ENCODE measurements at regions not wholly inside any gene's neighbourhood (a gene's known extent, or its start where the extent isn't known, plus 50 kb on each side); places are given as distances from the start of the nearest gene placed in this dataset.

DNA sequence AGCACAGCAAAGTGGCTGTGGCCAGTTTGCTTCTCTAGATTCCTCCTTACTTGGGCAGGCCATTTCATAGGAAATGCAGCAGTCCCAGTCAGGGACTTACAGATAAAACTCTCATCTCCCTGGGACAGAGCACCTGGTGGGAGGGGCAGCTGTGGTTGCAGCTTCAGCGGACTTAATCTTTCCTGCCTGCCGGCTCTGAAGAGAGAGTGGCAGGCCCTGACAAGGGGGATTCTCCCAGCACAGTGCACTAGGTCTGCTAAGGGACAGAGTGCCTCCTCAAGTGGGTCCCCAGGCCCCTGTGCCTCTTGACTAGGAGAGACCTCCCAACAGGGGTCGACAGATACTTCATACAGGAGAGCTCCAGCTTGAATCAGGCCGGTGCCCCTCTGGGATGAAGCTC is 1649.1 kb downstream of the LRRC4C start:
- Mint-ChIP-seq H3K27me3 (ENCODE audit: insufficient read depth, unreplicated experiment) (no peaks in the 10 kb centered on the region), H3K9me3 (ENCODE audit: unreplicated experiment) (peaks cover 37% of the 10 kb centered on the region), H3K36me3 (ENCODE audit: insufficient read depth, unreplicated experiment) (no peaks in the 10 kb centered on the region), H3K27ac (ENCODE audit: unreplicated experiment) (no peak overlapping the region), H3K4me1 (ENCODE audit: low read depth, unreplicated experiment) (peaks cover 5% of the 10 kb centered on the region), H3K4me3 (ENCODE audit: unreplicated experiment) (no peak overlapping the region)
- ChIA-PET POLR2A (no interaction called here), CTCF (no interaction called here)
- Histone ChIP-seq H3K9me3 (peaks cover 9% of the 10 kb centered on the region; the same call in 1 of the 2 replicates), H3K4me1 (no peaks in the 10 kb centered on the region), H3K36me3 (ENCODE audit: control insufficient read depth, insufficient read depth, low read length) (no peaks in the 10 kb centered on the region), H3K27me3 (replicated peaks; ENCODE audit: control insufficient read depth, insufficient read depth, low read length) (no peaks in the 10 kb centered on the region), H3K4me3 (ENCODE audit: low read depth, low read length) (no peak overlapping the region)
- intact Hi-C loops (cut with micrococcal nuclease; ENCODE audit: unreplicated experiment), result loop anchor here (10.0 kb wide), 1 partner anchor 314 kb away; no protein-coding TSS in a partner anchor
- TF ChIP-seq, protein P1, sequence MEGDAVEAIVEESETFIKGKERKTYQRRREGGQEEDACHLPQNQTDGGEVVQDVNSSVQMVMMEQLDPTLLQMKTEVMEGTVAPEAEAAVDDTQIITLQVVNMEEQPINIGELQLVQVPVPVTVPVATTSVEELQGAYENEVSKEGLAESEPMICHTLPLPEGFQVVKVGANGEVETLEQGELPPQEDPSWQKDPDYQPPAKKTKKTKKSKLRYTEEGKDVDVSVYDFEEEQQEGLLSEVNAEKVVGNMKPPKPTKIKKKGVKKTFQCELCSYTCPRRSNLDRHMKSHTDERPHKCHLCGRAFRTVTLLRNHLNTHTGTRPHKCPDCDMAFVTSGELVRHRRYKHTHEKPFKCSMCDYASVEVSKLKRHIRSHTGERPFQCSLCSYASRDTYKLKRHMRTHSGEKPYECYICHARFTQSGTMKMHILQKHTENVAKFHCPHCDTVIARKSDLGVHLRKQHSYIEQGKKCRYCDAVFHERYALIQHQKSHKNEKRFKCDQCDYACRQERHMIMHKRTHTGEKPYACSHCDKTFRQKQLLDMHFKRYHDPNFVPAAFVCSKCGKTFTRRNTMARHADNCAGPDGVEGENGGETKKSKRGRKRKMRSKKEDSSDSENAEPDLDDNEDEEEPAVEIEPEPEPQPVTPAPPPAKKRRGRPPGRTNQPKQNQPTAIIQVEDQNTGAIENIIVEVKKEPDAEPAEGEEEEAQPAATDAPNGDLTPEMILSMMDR (IDR thresholded peaks at IDR 0.05; ENCODE audit: insufficient read depth in 1 of 2, low read depth in 1 of 2, low read length in 1 of 2, severe bottlenecking in 1 of 2, unreplicated experiment in 1 of 2), result no peak
- no peak for DNase-seq
- BruUV-seq (replicated peaks), result no TSS peak

DNA sequence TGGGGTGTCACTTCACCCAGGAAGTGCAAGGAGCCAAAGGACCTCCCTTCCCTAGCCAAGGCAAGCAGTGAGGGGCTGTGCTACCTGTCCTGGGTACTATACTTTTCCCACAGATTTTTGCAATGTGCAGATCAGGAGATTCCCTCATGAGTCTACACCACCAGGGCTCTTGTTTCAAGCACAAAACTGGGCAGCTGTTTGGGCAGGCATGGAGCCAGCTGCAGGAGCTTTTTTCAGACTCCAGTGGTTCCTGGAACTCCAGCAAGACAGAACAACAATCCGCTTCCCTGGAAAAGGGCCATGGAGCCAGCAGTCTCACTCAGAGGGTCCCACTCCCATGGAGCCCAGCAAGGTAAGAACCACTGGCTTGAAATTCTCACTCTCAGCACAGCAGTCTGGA is 1649.6 kb downstream of the LRRC4C start:
- DNase-seq, result no peak
- H3K27ac Mint-ChIP-seq (ENCODE audit: unreplicated experiment), result no peak overlapping the region
- H3K4me3 Mint-ChIP-seq (ENCODE audit: unreplicated experiment), result no peak overlapping the region
- H3K36me3 ChIP-seq (ENCODE audit: control insufficient read depth, insufficient read depth, low read length), result no peaks in the 10 kb centered on the region
- peaks cover 36% of the 10 kb centered on the region for H3K9me3 Mint-ChIP-seq (ENCODE audit: unreplicated experiment)
- peaks cover 5% of the 10 kb centered on the region for H3K4me1 Mint-ChIP-seq (ENCODE audit: low read depth, unreplicated experiment)
- POLR2A ChIA-PET, result no interaction called here
- BruUV-seq (replicated peaks), result no TSS peak
- no peaks in the 10 kb centered on the region for H3K27me3 Mint-ChIP-seq (ENCODE audit: insufficient read depth, unreplicated experiment)
- peaks cover 9% of the 10 kb centered on the region; the same call in 1 of the 2 replicates for H3K9me3 ChIP-seq
- no peaks in the 10 kb centered on the region for H3K27me3 ChIP-seq (replicated peaks; ENCODE audit: control insufficient read depth, insufficient read depth, low read length)
- intact Hi-C loops (cut with micrococcal nuclease; ENCODE audit: unreplicated experiment), result loop anchor here (10.0 kb wide), 1 partner anchor 315 kb away; no protein-coding TSS in a partner anchor
- TF ChIP-seq, protein P1 (IDR thresholded peaks at IDR 0.05; ENCODE audit: insufficient read depth in 1 of 2, low read depth in 1 of 2, low read length in 1 of 2, severe bottlenecking in 1 of 2, unreplicated experiment in 1 of 2), result no peak
- CTCF ChIA-PET, result no interaction called here
- no peak overlapping the region for H3K4me3 ChIP-seq (ENCODE audit: low read depth, low read length)
- no peaks in the 10 kb centered on the region for H3K4me1 ChIP-seq
- H3K36me3 Mint-ChIP-seq (ENCODE audit: insufficient read depth, unreplicated experiment), result no peaks in the 10 kb centered on the region

DNA sequence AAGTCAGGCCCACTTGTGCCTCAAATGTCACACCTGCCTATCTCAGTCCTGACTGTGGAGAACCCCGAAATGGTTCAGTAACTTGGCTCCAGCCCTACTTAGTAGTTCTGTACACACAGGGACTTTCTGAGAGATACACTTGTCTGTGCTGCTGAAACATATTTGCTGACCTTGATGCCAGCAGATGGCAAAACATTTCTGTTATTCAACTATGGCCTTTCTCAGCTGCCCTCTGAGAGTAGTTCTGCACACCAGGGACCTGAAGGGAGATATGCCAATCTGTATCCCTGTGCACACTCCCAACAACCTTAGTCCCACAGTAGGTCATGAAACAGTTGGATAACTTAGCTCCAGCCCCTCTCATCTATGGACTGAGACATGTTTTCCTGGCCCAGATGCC is 1651.5 kb downstream of the LRRC4C start:
- peaks cover 22% of the 10 kb centered on the region for H3K9me3 Mint-ChIP-seq (ENCODE audit: unreplicated experiment)
- TF ChIP-seq, protein P1 (IDR thresholded peaks at IDR 0.05; ENCODE audit: insufficient read depth in 1 of 2, low read depth in 1 of 2, low read length in 1 of 2, severe bottlenecking in 1 of 2, unreplicated experiment in 1 of 2), result no peak
- H3K27ac Mint-ChIP-seq (ENCODE audit: unreplicated experiment), result no peak overlapping the region
- DNase-seq, result no peak
- H3K4me3 Mint-ChIP-seq (ENCODE audit: unreplicated experiment), result no peak overlapping the region
- Histone ChIP-seq H3K4me1 (no peaks in the 10 kb centered on the region), H3K36me3 (ENCODE audit: control insufficient read depth, insufficient read depth, low read length) (no peaks in the 10 kb centered on the region), H3K4me3 (ENCODE audit: low read depth, low read length) (no peak overlapping the region), H3K27me3 (replicated peaks; ENCODE audit: control insufficient read depth, insufficient read depth, low read length) (no peaks in the 10 kb centered on the region), H3K9me3 (peaks cover 11% of the 10 kb centered on the region)
- ChIA-PET CTCF (no interaction called here), POLR2A (no interaction called here)
- H3K36me3 Mint-ChIP-seq (ENCODE audit: insufficient read depth, unreplicated experiment), result no peaks in the 10 kb centered on the region
- intact Hi-C loops (cut with micrococcal nuclease; ENCODE audit: unreplicated experiment), result no loop called here
- no TSS peak for BruUV-seq (replicated peaks)
- H3K27me3 Mint-ChIP-seq (ENCODE audit: insufficient read depth, unreplicated experiment), result no peaks in the 10 kb centered on the region
- no peaks in the 10 kb centered on the region for H3K4me1 Mint-ChIP-seq (ENCODE audit: low read depth, unreplicated experiment)
